H9 (cell line): ENCODE measurements at regions not wholly inside any gene's neighbourhood (a gene's known extent, or its start where the extent isn't known, plus 50 kb on each side); places are given as distances from the start of the nearest gene placed in this dataset.

ENCODE experiments used
- DNase-seq: peaks from one replicate; pipeline ENCODE4 v3.0.0-alpha.2; 2017
- H2AFZ ChIP-seq: one replicate; pipeline ENCODE4 v1.6.1; 2013; ENCODE audit warnings: mild to moderate bottlenecking, low read length, control low read depth, moderate library complexity
- H2AK5ac ChIP-seq: 2 replicates; pipeline ENCODE4 v1.6.1; 2013; ENCODE audit warnings: low read length, control low read depth, mixed read lengths; ENCODE audit not compliant: insufficient read length
- H2BK120ac ChIP-seq: one replicate; pipeline ENCODE4 v1.6.1; 2013; ENCODE audit warnings: low read depth, mild to moderate bottlenecking, low read length, control low read depth, inconsistent platforms; ENCODE audit not compliant: poor library complexity, severe bottlenecking
- H2BK12ac ChIP-seq: 2 replicates; pipeline ENCODE4 v1.6.1; 2013; ENCODE audit warnings: low read length, control low read depth, mixed read lengths, low read depth; ENCODE audit not compliant: insufficient read length
- H2BK15ac ChIP-seq: 2 replicates; pipeline ENCODE4 v1.6.1; 2013; ENCODE audit warnings: low read depth, low read length, control low read depth
- H2BK20ac ChIP-seq: one replicate; pipeline ENCODE4 v1.6.1; 2013; ENCODE audit warnings: low read depth, mild to moderate bottlenecking, low read length, control low read depth, inconsistent platforms; ENCODE audit not compliant: poor library complexity, severe bottlenecking
- H2BK5ac ChIP-seq: 2 replicates; pipeline ENCODE4 v1.6.1; 2013; ENCODE audit warnings: low read length, control low read depth, mixed read lengths; ENCODE audit not compliant: insufficient read length
- H3K14ac ChIP-seq: 2 replicates; pipeline ENCODE4 v1.6.1; 2013; ENCODE audit warnings: low read length, control low read depth; ENCODE audit not compliant: insufficient read depth
- H3K18ac ChIP-seq: 2 replicates; pipeline ENCODE4 v1.6.1; 2013; ENCODE audit warnings: low read depth, mild to moderate bottlenecking, mixed read lengths, low read length, control low read depth; ENCODE audit not compliant: insufficient read length
- H3K23ac ChIP-seq: 2 replicates; pipeline ENCODE4 v1.6.1; 2013; ENCODE audit warnings: low read length, control low read depth, mixed read lengths, low read depth; ENCODE audit not compliant: insufficient read length
- H3K23me2 ChIP-seq: 2 replicates; pipeline ENCODE4 v1.6.1; 2013; ENCODE audit warnings: low read depth, mild to moderate bottlenecking, mixed read lengths, low read length, control low read depth; ENCODE audit not compliant: insufficient read length, poor library complexity, severe bottlenecking
- H3K27ac ChIP-seq: 2 replicates; pipeline ENCODE4 v1.5.1; 2013; ENCODE audit warnings: low read length, control low read depth, mixed read lengths, low read depth; ENCODE audit not compliant: insufficient read length
- H3K27me3 ChIP-seq: 2 replicates; pipeline ENCODE4 v1.6.1; 2013; ENCODE audit warnings: low read length, control low read depth, inconsistent platforms; ENCODE audit not compliant: insufficient read depth
- H3K4ac ChIP-seq: 2 replicates; pipeline ENCODE4 v1.6.1; 2013; ENCODE audit warnings: low read depth, mild to moderate bottlenecking, control low read depth, inconsistent platforms, low read length, moderate library complexity
- H3K4me1 ChIP-seq: 2 replicates; pipeline ENCODE4 v1.6.1; 2013; ENCODE audit warnings: low read length, control low read depth, inconsistent platforms; ENCODE audit not compliant: insufficient read depth
- H3K4me2 ChIP-seq: 2 replicates; pipeline ENCODE4 v1.6.1; 2013; ENCODE audit warnings: low read length, control low read depth, mixed read lengths; ENCODE audit not compliant: insufficient read length, insufficient read depth
- H3K56ac ChIP-seq: 2 replicates; pipeline ENCODE4 v1.6.1; 2013; ENCODE audit warnings: low read depth, mild to moderate bottlenecking, mixed read lengths, low read length, control low read depth; ENCODE audit not compliant: insufficient read length
- H3K79me1 ChIP-seq: 2 replicates; pipeline ENCODE4 v1.6.1; 2013; ENCODE audit warnings: low read depth, mild to moderate bottlenecking, moderate library complexity, low read length, control low read depth, inconsistent platforms; ENCODE audit not compliant: insufficient read depth, poor library complexity, severe bottlenecking
- H3K79me2 ChIP-seq: 2 replicates; pipeline ENCODE4 v1.6.1; 2013; ENCODE audit warnings: low read length, control low read depth, inconsistent platforms; ENCODE audit not compliant: insufficient read depth
- H3K9ac ChIP-seq: 2 replicates; pipeline ENCODE4 v1.6.1; 2013; ENCODE audit warnings: low read length, control low read depth, mixed read lengths; ENCODE audit not compliant: insufficient read length; ENCODE audit errors: extremely low read depth
- H3K9me3 ChIP-seq: one replicate; pipeline ENCODE4 v1.6.1; 2013; ENCODE audit warnings: low read depth, low read length, inconsistent platforms; ENCODE audit not compliant: control insufficient read depth
- H3T11ph ChIP-seq: one replicate; pipeline ENCODE4 v1.6.1; 2013; ENCODE audit warnings: mild to moderate bottlenecking, low read length, control low read depth, inconsistent platforms
- H4K20me1 ChIP-seq: one replicate; pipeline ENCODE4 v1.6.1; 2013; ENCODE audit not compliant: control insufficient read depth, insufficient read length, insufficient read depth
- H4K5ac ChIP-seq: 2 replicates; pipeline ENCODE4 v1.6.1; 2013; ENCODE audit warnings: low read depth, mild to moderate bottlenecking, mixed read lengths, low read length, control low read depth; ENCODE audit not compliant: insufficient read length
- H4K8ac ChIP-seq: replicated peaks from 2 replicates; pipeline ENCODE4 v1.6.1; 2013; ENCODE audit warnings: low read length, control low read depth, mixed read lengths, low read depth; ENCODE audit not compliant: insufficient read length
- H4K91ac ChIP-seq: 2 replicates; pipeline ENCODE4 v1.6.1; 2013; ENCODE audit warnings: low read depth, mild to moderate bottlenecking, moderate library complexity, mixed read lengths, low read length, control low read depth; ENCODE audit not compliant: insufficient read length
- H3K27ac Mint-ChIP-seq, 3 experiments: 2 replicates in 2 of 3; 3 replicates in 1 of 3; pipeline ENCODE4 v1.8.0; 2020 to 2021; ENCODE audit warnings: mixed read lengths in 3 of 3, mild to moderate bottlenecking in 1 of 3, moderate library complexity in 1 of 3
- H3K27me3 Mint-ChIP-seq: 2 replicates; pipeline ENCODE4 v1.8.0; 2021; ENCODE audit warnings: low read depth, mild to moderate bottlenecking, moderate library complexity, mixed read lengths
- H3K36me3 Mint-ChIP-seq, 3 experiments: 2 replicates in 2 of 3; 3 replicates in 1 of 3; pipeline ENCODE4 v1.8.0; 2020 to 2021; ENCODE audit warnings: low read depth in 3 of 3, mixed read lengths in 3 of 3; ENCODE audit not compliant: insufficient read depth in 1 of 3
- H3K4me1 Mint-ChIP-seq, 2 experiments: 2 replicates each; pipeline ENCODE4 v1.8.0; 2020; ENCODE audit warnings: mixed read lengths in 2 of 2
- H3K4me3 Mint-ChIP-seq, 2 experiments: 2 replicates in 1 of 2; 3 replicates in 1 of 2; pipeline ENCODE4 v1.8.0; 2020 to 2021; ENCODE audit warnings: mild to moderate bottlenecking in 2 of 2, mixed read lengths in 2 of 2, moderate library complexity in 1 of 2
- H3K9me3 Mint-ChIP-seq, 2 experiments: 2 replicates in 1 of 2; 3 replicates in 1 of 2; pipeline ENCODE4 v1.8.0; 2020; ENCODE audit warnings: mild to moderate bottlenecking in 2 of 2, mixed read lengths in 2 of 2, moderate library complexity in 1 of 2
- CTCF ChIP-seq: fragments of 200-600 bp; sonication (generic); conservative IDR thresholded peaks from 3 replicates; pipeline ENCODE4 v1.8.0; 2021; ENCODE audit warnings: antibody characterized with exemption, mild to moderate bottlenecking
- WGBS: extraction: QIAGEN DNeasy Blood & Tissue Kit; methylation state at CpG from one replicate; pipeline ENCODE4 v1.1.7; 2013; ENCODE audit warnings: missing lambda C conversion rate, low lambda C conversion rate, mixed read lengths; ENCODE audit not compliant: insufficient read length; ENCODE audit errors: extremely low coverage; 5-methylcytosine and 5-hydroxymethylcytosine counted together

- WGBS: no CpG with 5 or more reads among the region's 3 CpGs
- H3K27me3 ChIP-seq: no peaks in the 10 kb centered on the region
- H3K36me3 Mint-ChIP-seq: no peaks in the 10 kb centered on the region
Measured at GRCh38 chr15:31803388-31803884, 226.9 kb upstream of the CHRNA7 start.

More at GRCh38 chr15:31803388-31803884, 226.9 kb upstream of the CHRNA7 start:
- Mint-ChIP-seq H3K4me1 (peaks cover 6 to 7% of the 10 kb centered on the region in 2 experiments), H3K9me3 (no peaks in the 10 kb centered on the region), H3K4me3 (no peak overlapping the region), H3K27me3 (no peaks in the 10 kb centered on the region), H3K27ac (no peak overlapping the region)
- H2BK12ac ChIP-seq: no peak overlapping the region
- H3K27ac ChIP-seq: no peak overlapping the region
- H4K91ac ChIP-seq: no peak overlapping the region
- no peaks in the 10 kb centered on the region for H3K9me3 ChIP-seq
- no peak for TF ChIP-seq CTCF
- H3K23me2 ChIP-seq: no peaks in the 10 kb centered on the region
- no peak overlapping the region for H3K4ac ChIP-seq
- H2AK5ac ChIP-seq: no peak overlapping the region
- H2BK20ac ChIP-seq: no peak overlapping the region
- H3K14ac ChIP-seq: no peak overlapping the region
- no peak overlapping the region for H3K9ac ChIP-seq
- no peak overlapping the region for H2BK5ac ChIP-seq
- H3K23ac ChIP-seq: no peak overlapping the region
- H4K8ac ChIP-seq: no peak overlapping the region
- no peak overlapping the region for H3K56ac ChIP-seq
- H3K79me1 ChIP-seq: no peaks in the 10 kb centered on the region
- H4K20me1 ChIP-seq: no peaks in the 10 kb centered on the region
- no peak overlapping the region for H2BK120ac ChIP-seq
- H2BK15ac ChIP-seq: no peak overlapping the region
- H3K79me2 ChIP-seq: no peaks in the 10 kb centered on the region
- no peak overlapping the region for H2AFZ ChIP-seq
- H3K4me1 ChIP-seq: no peaks in the 10 kb centered on the region
- H4K5ac ChIP-seq: no peak overlapping the region
- no peak overlapping the region for H3K18ac ChIP-seq
- DNase-seq: no peak
- no peak overlapping the region for H3K4me2 ChIP-seq
- no peak overlapping the region for H3T11ph ChIP-seq
